Stimulated activated CD4-positive, alpha-beta T cell treated with anti-CD3 and anti-CD28 coated beads, Interleukin-12 subunit alpha, Interleukin-12 subunit beta, amount 100 ng/mL, for 48 hours (primary cell): ENCODE measurements at regions not wholly inside any gene's neighbourhood (a gene's known extent, or its start where the extent isn't known, plus 50 kb on each side); places are given as distances from the start of the nearest gene placed in this dataset.

Source experiments
- DNase-seq, 3 donors: peaks; one replicate each; pipeline ENCODE4 v3.0.0-alpha.2; 2020; ENCODE audit warnings: low read depth in 2 of 3, low spot score in 1 of 3

GRCh38 chr10:61841338-61841875, 60.1 kb upstream of the ARID5B start:
- DNase-seq, result no peak

DNA sequence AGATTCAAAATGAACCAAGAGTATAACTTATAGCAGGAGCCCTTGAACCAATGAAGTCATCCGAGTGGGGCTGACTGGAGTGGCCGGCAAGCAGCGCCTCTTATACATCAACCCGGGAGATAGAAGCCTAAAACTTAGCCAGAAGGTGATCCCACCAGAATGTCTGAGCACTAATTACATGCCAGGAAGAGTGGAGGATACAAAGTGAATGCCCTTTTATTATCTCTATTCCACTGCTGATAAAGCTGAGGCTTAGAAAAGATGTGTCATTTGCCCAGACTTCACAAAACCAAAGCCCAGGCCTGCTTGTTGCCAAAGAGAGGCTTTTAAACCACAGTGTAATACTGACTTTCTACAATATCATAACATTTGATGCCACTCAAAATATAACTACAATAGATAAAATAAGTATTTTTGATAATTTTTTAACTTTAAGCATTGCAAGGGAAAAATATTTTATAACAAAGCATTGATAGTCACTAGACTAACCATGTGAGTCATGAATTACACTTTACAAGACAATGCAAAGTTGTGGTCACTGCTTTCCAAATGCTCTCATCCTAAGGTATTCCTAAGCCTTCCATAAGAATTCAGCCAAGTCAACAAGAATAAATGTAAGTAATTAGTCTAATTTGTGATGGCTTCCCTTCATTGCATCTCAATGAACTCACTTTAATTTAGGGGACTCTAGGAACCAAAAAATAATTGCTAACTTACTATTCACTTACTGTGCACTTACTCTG, 58.6 kb upstream of the ARID5B start:
- DNase-seq, result no peak

- DNase-seq, result no peak
Observed at GRCh38 chr10:61844116-61844822, 57.2 kb upstream of the ARID5B start.

DNA sequence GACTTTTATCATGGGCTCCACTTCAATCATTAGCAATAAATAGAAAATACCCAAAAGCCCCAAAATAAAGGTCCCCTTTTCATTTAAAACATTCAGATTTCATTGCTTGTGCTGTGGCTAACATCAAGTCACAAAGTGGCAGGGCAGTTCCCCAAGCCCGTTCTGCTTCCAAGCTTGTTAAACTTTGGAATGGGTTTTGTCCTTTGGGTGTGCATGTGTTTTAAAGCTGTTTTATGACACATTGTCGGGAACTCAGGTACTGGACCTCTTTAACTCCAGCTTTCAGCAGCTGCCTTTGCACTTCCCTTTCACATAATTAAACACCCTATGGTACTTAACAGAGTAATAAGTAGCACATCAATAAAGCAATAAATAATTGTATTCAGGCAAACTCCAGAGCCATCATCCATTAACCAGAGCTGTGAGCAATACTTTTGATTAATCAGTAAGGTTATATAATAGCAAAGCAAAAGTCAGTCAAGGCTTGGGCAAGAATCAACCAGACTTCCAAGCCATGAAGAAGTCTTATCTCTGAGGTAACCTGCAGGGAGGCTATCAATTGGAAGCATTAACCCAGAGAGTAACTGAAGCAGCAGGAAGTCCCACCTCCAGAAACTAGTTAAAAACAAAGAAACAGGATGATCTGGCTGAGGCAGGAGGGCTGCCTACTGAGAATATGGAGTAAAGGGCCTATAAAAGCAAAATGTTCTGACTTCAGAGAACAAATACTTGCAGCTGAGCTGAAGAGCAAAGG, 56.1 kb upstream of the ARID5B start:
- DNase-seq, result no peak

GRCh38 chr10:61845950-61846268, 55.6 kb upstream of the ARID5B start:
- no peak for DNase-seq

GRCh38 chr10:61846370-61847031, 55.0 kb upstream of the ARID5B start:
- no peak for DNase-seq

DNA sequence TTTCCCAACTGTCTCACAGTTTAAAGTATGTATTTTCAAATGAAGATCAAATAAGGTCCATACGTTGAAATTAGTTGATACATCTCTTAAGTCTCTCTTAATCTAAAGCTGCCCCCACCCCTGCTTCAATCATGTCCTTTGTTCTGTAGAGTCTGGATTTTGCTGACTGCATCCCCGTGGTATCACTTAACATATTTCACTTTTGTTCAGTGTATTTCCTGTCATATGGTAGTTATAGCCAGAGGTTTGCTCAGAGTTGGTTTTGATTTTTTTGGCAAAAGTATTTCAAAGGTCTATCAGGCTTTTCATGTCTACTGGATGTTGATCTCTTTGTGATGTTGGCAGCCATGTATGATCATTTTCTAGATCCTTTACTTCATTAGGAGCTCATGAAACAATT, 54.4 kb upstream of the ARID5B start:
- DNase-seq, result no peak

DNA sequence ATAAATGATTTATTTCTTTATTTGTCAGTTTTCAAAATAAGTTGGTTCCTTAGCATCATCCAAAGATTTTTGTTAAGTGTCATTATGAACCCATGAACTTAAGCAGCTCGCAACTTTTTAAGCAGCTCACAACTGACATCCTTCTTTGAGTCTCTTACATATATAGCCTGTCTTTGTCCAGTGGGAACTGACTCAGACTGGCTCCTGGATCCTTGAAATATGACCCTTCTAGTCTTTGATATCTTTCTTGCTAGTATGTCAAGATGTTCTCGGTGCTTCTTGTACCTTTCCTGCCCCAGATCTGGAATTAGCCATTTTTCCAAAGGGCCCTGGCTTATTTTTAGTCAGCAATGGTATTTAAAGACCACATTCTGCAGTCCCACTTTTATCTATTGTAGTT, 53.9 kb upstream of the ARID5B start:
- no peak for DNase-seq

- DNase-seq, result no peak
Observed at GRCh38 chr10:61850376-61850775, 51.1 kb upstream of the ARID5B start.
